HEK293 (cell line): ENCODE measurements at regions not wholly inside any gene's neighbourhood (a gene's known extent, or its start where the extent isn't known, plus 50 kb on each side); places are given as distances from the start of the nearest gene placed in this dataset.

Experiments used
- CTCF ChIA-PET: fragments of 350-600 bp; formaldehyde crosslinking; extraction: SDS; loops from one replicate; lab custom pipeline; 2021; ENCODE audit warnings: antibody characterized with exemption; lab: Yijun Ruan, JAX
- POLR2A ChIA-PET: fragments of 300-600 bp; formaldehyde crosslinking; extraction: SDS; loops from one replicate; lab custom pipeline; 2020; ENCODE audit warnings: antibody characterized with exemption, inconsistent platforms; lab: Yijun Ruan, JAX
- H3K27ac ChIP-seq: fragments of 200-500 bp; sonication (Bioruptor generic); 2 replicates; pipeline ENCODE4 v1.5.1; 2014; ENCODE audit warnings: low read depth, low read length, control low read depth, inconsistent platforms; ENCODE audit errors: extremely low read depth
- H3K36me3 ChIP-seq, 2 experiments: fragments of 200-500 bp in 1 of 2; sonication (Bioruptor generic) in 1 of 2; 1 replicate in 1 of 2; 2 replicates in 1 of 2; pipeline ENCODE4 v1.5.1; 2014 to 2017; ENCODE audit warnings: inconsistent platforms in 2 of 2, low read length in 2 of 2; ENCODE audit not compliant: control insufficient read depth in 2 of 2, insufficient read depth in 1 of 2
- H3K4me1 ChIP-seq: fragments of 200-500 bp; sonication (Bioruptor generic); 2 replicates; pipeline ENCODE4 v1.5.1; 2014; ENCODE audit warnings: mild to moderate bottlenecking, low read length, inconsistent platforms; ENCODE audit not compliant: control insufficient read depth, insufficient read depth
- H3K4me3 ChIP-seq: 2 replicates; pipeline ENCODE4 v1.5.1; 2011; ENCODE audit warnings: low read depth, mild to moderate bottlenecking, control low read depth, low read length, moderate library complexity
- H3K9me3 ChIP-seq: fragments of 200-500 bp; sonication (Bioruptor generic); 2 replicates; pipeline ENCODE4 v1.5.1; 2014; ENCODE audit warnings: low read depth, low read length, inconsistent platforms; ENCODE audit not compliant: control insufficient read depth, insufficient read depth
- GLIS1 ChIP-seq: fragments of 450-650 bp; formaldehyde crosslinking; IDR thresholded peaks from 2 replicates; pipeline ENCODE4 v1.5.1; 2016; ENCODE audit warnings: missing biosample characterization, missing genetic modification characterization
- GLIS2 ChIP-seq: fragments of 450-650 bp; formaldehyde crosslinking; IDR thresholded peaks from 2 replicates; pipeline ENCODE4 v1.5.1; 2016; ENCODE audit warnings: missing biosample characterization, missing genetic modification characterization
- KLF1 ChIP-seq: fragments of 450-650 bp; formaldehyde crosslinking; IDR thresholded peaks from 2 replicates; pipeline ENCODE4 v1.5.1; 2016; ENCODE audit warnings: missing biosample characterization, missing genetic modification characterization
- SP7 ChIP-seq: fragments of 450-650 bp; formaldehyde crosslinking; IDR thresholded peaks from 2 replicates; pipeline ENCODE4 v1.5.1; 2016; ENCODE audit warnings: missing biosample characterization, missing genetic modification characterization
- TRIM28 ChIP-seq: IDR thresholded peaks from 2 replicates; pipeline ENCODE4 v1.6.1; 2011; ENCODE audit warnings: low read length, control low read depth, borderline replicate concordance
- YY1 ChIP-seq: fragments of 450-650 bp; formaldehyde crosslinking; IDR thresholded peaks from 2 replicates; pipeline ENCODE4 v1.5.1; 2018; ENCODE audit warnings: missing biosample characterization, missing genetic modification characterization
- ZIC2 ChIP-seq: fragments of 450-650 bp; formaldehyde crosslinking; IDR thresholded peaks from 2 replicates; pipeline ENCODE4 v1.5.1; 2016; ENCODE audit warnings: missing biosample characterization, missing genetic modification characterization
- ZNF10 ChIP-seq: fragments of 450-650 bp; formaldehyde crosslinking; IDR thresholded peaks from 2 replicates; pipeline ENCODE4 v1.5.1; 2017; ENCODE audit warnings: missing biosample characterization, missing genetic modification characterization
- ZNF16 ChIP-seq: fragments of 450-650 bp; formaldehyde crosslinking; IDR thresholded peaks from 2 replicates; pipeline ENCODE4 v1.5.1; 2016; ENCODE audit warnings: low read depth, missing biosample characterization, missing genetic modification characterization
- ZNF24 ChIP-seq: fragments of 450-650 bp; formaldehyde crosslinking; IDR thresholded peaks from 2 replicates; pipeline ENCODE4 v1.5.1; 2016; ENCODE audit warnings: missing biosample characterization, missing genetic modification characterization
- ZNF335 ChIP-seq: fragments of 450-650 bp; formaldehyde crosslinking; conservative IDR thresholded peaks from 2 replicates; pipeline ENCODE4 v1.5.1; 2016; ENCODE audit warnings: missing biosample characterization, missing genetic modification characterization
- ZNF391 ChIP-seq: fragments of 450-650 bp; formaldehyde crosslinking; IDR thresholded peaks from 2 replicates; pipeline ENCODE4 v1.5.1; 2016; ENCODE audit warnings: low read depth, missing biosample characterization, missing genetic modification characterization, borderline replicate concordance
- ZNF426 ChIP-seq: fragments of 450-650 bp; formaldehyde crosslinking; IDR thresholded peaks from 2 replicates; pipeline ENCODE4 v1.5.1; 2017; ENCODE audit warnings: missing biosample characterization, missing genetic modification characterization, mild to moderate bottlenecking, inconsistent platforms, moderate library complexity
- ZNF544 ChIP-seq: fragments of 450-650 bp; formaldehyde crosslinking; IDR thresholded peaks from 2 replicates; pipeline ENCODE4 v1.5.0; 2017; ENCODE audit warnings: missing biosample characterization, missing genetic modification characterization
- ZNF549 ChIP-seq: fragments of 450-650 bp; IDR thresholded peaks from 2 replicates; pipeline ENCODE4 v1.5.1; 2018; ENCODE audit warnings: missing biosample characterization, missing genetic modification characterization, mild to moderate bottlenecking, inconsistent platforms, moderate library complexity
- ZNF610 ChIP-seq: fragments of 450-650 bp; formaldehyde crosslinking; IDR thresholded peaks from 2 replicates; pipeline ENCODE4 v1.5.1; 2016; ENCODE audit warnings: missing biosample characterization, missing genetic modification characterization, borderline replicate concordance
- ZNF701 ChIP-seq: fragments of 450-650 bp; formaldehyde crosslinking; IDR thresholded peaks from 2 replicates; pipeline ENCODE4 v1.5.1; 2016; ENCODE audit warnings: missing biosample characterization, missing genetic modification characterization
- TF ChIP-seq, protein P1 (sequence below): fragments of 450-650 bp; formaldehyde crosslinking; IDR thresholded peaks from 2 replicates; pipeline ENCODE4 v1.5.1; 2016; ENCODE audit warnings: missing biosample characterization, missing genetic modification characterization
- TF ChIP-seq, protein P2 (sequence below): fragments of 450-650 bp; formaldehyde crosslinking; conservative IDR thresholded peaks from 2 replicates; pipeline ENCODE4 v1.5.1; 2016; ENCODE audit warnings: low read depth, missing biosample characterization, missing genetic modification characterization
- TF ChIP-seq, protein P3 (sequence below): fragments of 450-650 bp; formaldehyde crosslinking; IDR thresholded peaks from 2 replicates; pipeline ENCODE4 v1.5.1; 2017; ENCODE audit warnings: missing biosample characterization, missing genetic modification characterization
- TF ChIP-seq, protein P4 (sequence below): fragments of 450-650 bp; formaldehyde crosslinking; IDR thresholded peaks from 2 replicates; pipeline ENCODE4 v1.5.1; 2016; ENCODE audit warnings: missing biosample characterization, missing genetic modification characterization

DNA sequence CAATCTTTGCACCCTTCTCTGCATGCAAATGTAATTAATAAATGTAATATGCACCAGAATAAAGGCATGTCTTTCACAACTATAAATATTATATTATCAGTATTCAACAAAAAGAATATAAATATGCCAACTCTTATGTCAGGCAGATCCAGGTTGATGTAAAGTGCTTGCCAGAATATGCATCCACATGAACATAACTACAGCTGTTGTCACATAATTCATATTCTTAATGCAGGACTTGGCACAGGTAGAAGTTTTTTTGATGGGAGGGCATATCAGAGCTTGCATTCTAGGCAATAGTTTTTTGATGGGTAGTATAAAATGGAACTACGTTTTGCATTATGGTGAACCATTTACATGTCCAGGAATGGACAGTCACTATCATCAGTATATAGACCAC lies 544.3 kb downstream of the ZNF804A start:
- ChIA-PET CTCF (no interaction called here), POLR2A (no interaction called here)
- no peaks in the 10 kb centered on the region for H3K36me3 ChIP-seq
- no peaks in the 10 kb centered on the region for H3K4me1 ChIP-seq
- no peak overlapping the region for H3K27ac ChIP-seq
- H3K4me3 ChIP-seq = no peak overlapping the region
- no peaks in the 10 kb centered on the region for H3K9me3 ChIP-seq
- TF ChIP-seq ZNF10 (no peak), ZNF335 (tag by site-specific recombination) (no peak), GLIS2 (tag by site-specific recombination) (no peak), YY1 (tag by site-specific recombination) (no peak), ZNF701 (tag by site-specific recombination) (no peak)
- TF ChIP-seq, protein P1, sequence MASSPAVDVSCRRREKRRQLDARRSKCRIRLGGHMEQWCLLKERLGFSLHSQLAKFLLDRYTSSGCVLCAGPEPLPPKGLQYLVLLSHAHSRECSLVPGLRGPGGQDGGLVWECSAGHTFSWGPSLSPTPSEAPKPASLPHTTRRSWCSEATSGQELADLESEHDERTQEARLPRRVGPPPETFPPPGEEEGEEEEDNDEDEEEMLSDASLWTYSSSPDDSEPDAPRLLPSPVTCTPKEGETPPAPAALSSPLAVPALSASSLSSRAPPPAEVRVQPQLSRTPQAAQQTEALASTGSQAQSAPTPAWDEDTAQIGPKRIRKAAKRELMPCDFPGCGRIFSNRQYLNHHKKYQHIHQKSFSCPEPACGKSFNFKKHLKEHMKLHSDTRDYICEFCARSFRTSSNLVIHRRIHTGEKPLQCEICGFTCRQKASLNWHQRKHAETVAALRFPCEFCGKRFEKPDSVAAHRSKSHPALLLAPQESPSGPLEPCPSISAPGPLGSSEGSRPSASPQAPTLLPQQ (tag by site-specific recombination) = no peak
- TF ChIP-seq, protein P2, sequence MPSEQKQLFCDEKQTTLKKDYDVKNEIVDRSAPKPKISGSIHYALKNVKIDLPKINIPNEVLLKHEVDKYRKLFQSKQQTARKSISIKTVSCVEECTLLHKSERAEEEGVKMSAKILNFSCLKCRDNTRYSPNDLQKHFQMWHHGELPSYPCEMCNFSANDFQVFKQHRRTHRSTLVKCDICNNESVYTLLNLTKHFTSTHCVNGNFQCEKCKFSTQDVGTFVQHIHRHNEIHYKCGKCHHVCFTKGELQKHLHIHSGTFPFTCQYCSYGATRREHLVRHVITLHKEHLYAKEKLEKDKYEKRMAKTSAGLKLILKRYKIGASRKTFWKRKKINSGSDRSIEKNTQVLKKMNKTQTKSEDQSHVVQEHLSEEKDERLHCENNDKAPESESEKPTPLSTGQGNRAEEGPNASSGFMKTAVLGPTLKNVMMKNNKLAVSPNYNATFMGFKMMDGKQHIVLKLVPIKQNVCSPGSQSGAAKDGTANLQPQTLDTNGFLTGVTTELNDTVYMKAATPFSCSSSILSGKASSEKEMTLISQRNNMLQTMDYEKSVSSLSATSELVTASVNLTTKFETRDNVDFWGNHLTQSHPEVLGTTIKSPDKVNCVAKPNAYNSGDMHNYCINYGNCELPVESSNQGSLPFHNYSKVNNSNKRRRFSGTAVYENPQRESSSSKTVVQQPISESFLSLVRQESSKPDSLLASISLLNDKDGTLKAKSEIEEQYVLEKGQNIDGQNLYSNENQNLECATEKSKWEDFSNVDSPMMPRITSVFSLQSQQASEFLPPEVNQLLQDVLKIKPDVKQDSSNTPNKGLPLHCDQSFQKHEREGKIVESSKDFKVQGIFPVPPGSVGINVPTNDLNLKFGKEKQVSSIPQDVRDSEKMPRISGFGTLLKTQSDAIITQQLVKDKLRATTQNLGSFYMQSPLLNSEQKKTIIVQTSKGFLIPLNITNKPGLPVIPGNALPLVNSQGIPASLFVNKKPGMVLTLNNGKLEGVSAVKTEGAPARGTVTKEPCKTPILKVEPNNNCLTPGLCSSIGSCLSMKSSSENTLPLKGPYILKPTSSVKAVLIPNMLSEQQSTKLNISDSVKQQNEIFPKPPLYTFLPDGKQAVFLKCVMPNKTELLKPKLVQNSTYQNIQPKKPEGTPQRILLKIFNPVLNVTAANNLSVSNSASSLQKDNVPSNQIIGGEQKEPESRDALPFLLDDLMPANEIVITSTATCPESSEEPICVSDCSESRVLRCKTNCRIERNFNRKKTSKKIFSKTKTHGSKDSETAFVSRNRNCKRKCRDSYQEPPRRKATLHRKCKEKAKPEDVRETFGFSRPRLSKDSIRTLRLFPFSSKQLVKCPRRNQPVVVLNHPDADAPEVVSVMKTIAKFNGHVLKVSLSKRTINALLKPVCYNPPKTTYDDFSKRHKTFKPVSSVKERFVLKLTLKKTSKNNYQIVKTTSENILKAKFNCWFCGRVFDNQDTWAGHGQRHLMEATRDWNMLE (tag by site-specific recombination) = no peak

DNA sequence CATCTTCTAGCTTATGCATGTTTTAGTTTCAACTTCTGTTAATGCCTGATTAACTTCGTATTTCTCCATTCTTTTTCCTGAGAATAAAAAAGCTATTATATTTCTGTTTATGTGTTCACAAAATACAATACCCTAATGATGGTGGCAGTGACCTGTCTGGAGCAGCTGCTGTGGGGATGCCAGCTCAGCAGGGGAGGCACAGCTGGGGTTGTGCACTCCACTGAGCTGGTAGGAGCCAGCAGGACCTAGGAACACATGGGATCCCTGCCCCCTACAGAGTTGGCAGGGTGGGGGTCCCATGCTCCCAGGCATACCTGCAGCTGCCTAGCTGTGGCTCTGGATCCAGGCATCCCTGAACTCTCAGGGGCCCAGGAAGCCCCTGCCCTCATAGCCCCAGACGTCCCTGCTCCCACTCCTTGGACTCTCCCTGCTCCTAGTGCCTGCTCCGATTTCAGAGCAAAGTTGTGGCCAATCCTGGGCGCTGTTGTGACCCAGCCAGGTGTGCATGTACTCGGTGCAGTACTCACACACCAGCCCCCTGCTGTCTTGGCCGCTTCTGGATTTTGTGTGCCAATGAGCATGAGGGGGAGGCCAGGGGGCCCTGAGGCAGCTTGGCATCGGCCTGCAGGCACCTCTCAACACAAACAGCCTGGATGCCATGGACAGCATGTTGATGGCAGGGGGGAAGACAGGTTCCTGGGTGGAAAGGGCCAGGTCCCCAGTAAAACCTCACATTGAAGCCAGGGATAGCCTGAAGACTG lies 546.0 kb downstream of the ZNF804A start:
- POLR2A ChIA-PET = no interaction called here
- H3K9me3 ChIP-seq = no peaks in the 10 kb centered on the region
- no peak overlapping the region for H3K27ac ChIP-seq
- TF ChIP-seq ZNF544 (tag by site-specific recombination) (no peak), GLIS1 (peak; percentile 65), SP7 (tag by site-specific recombination) (no peak), ZNF426 (tag by site-specific recombination) (no peak), ZIC2 (tag by site-specific recombination) (peak; percentile 47; the same call in 1 of the 2 replicates), ZNF549 (tag by site-specific recombination) (no peak)
- H3K36me3 ChIP-seq = no peaks in the 10 kb centered on the region
- H3K4me1 ChIP-seq = no peaks in the 10 kb centered on the region
- no peak overlapping the region for H3K4me3 ChIP-seq
- CTCF ChIA-PET = interaction anchor here (0.7 kb wide), 1 partner anchor 341 kb away, joined by 3 read pairs; no protein-coding TSS in a partner anchor

DNA sequence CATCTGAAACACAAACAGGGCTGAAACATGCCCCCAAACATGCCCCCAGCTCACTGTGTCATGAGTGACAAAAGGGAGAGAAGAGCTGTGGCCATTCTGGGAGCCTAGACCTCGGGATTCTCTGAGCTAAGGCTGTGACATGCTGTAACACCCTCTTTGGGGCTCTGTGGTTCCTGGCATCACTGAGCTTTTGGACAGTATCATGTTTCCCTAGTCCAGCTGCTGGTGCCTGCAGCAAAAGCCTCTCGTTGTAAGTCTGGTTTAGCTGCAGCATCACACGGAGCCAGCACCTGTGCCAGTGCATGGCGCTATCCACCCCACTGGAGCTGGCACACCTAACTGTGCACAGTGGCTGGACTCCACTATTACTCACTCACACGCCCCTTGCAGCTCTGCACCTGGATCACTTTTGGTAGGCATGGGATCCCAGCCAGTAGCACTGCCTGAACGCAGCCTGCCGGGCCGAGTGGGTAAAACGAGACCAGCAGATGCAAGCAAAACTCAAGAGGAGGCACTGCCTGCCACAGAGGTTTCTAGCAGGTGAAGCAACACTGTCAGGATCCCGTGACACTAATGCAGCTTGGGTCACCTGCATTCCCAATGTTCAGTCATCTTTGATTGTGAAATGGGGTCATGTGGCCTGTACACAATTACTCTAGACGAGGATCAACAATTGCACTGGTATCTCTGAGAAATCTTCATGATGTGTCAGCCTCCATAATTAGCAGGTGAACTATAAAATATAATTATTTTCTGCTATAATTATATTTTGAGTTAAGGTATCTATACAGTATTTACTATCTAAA lies 547.2 kb downstream of the ZNF804A start:
- Histone ChIP-seq H3K36me3 (no peaks in the 10 kb centered on the region), H3K9me3 (no peaks in the 10 kb centered on the region), H3K27ac (no peak overlapping the region), H3K4me1 (no peaks in the 10 kb centered on the region), H3K4me3 (no peak overlapping the region)
- ChIA-PET CTCF (interaction anchor here (0.5 to 0.7 kb wide), 2 partner anchors 340 to 1754 kb away, joined by 3 to 5 read pairs; no protein-coding TSS in a partner anchor), POLR2A (no interaction called here)
- no peak for TF ChIP-seq KLF1 (tag by site-specific recombination)
- TF ChIP-seq, protein P3, sequence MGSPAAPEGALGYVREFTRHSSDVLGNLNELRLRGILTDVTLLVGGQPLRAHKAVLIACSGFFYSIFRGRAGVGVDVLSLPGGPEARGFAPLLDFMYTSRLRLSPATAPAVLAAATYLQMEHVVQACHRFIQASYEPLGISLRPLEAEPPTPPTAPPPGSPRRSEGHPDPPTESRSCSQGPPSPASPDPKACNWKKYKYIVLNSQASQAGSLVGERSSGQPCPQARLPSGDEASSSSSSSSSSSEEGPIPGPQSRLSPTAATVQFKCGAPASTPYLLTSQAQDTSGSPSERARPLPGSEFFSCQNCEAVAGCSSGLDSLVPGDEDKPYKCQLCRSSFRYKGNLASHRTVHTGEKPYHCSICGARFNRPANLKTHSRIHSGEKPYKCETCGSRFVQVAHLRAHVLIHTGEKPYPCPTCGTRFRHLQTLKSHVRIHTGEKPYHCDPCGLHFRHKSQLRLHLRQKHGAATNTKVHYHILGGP (tag by site-specific recombination) = no peak
- no peak for TF ChIP-seq ZNF610
- no peak for TF ChIP-seq ZNF391
- TF ChIP-seq, protein P4, sequence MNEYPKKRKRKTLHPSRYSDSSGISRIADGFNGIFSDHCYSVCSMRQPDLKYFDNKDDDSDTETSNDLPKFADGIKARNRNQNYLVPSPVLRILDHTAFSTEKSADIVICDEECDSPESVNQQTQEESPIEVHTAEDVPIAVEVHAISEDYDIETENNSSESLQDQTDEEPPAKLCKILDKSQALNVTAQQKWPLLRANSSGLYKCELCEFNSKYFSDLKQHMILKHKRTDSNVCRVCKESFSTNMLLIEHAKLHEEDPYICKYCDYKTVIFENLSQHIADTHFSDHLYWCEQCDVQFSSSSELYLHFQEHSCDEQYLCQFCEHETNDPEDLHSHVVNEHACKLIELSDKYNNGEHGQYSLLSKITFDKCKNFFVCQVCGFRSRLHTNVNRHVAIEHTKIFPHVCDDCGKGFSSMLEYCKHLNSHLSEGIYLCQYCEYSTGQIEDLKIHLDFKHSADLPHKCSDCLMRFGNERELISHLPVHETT (tag by site-specific recombination) = no peak
- TF ChIP-seq ZNF24 = no peak
- TF ChIP-seq ZNF16 = no peak
- TF ChIP-seq TRIM28 = no peak
